Fibroblast of upper back skin (primary cell): ENCODE measurements at regions not wholly inside any gene's neighbourhood (a gene's known extent, or its start where the extent isn't known, plus 50 kb on each side); places are given as distances from the start of the nearest gene placed in this dataset.

ENCODE experiments used
- DNase-seq: peaks from one replicate; pipeline ENCODE4 v3.0.0-alpha.2; 2013

- no peak for DNase-seq
Observed at GRCh38 chr11:45337583-45338360, 51.6 kb upstream of the SYT13 start.

- DNase-seq = no peak
Observed at GRCh38 chr11:45336136-45336535, 50.0 kb upstream of the SYT13 start.
